Heart right ventricle (tissue), 16 donors: ENCODE measurements at regions not wholly inside any gene's neighbourhood (a gene's known extent, or its start where the extent isn't known, plus 50 kb on each side); places are given as distances from the start of the nearest gene placed in this dataset.

Source experiments
- ATAC-seq, 8 donors: fragments of 200-7000 bp; cut with Tn5 transposase; one replicate each; pipeline ENCODE4 v1.9.1; 2020; ENCODE audit warnings: mild to moderate bottlenecking in 8 of 8, moderate library complexity in 8 of 8, moderate number of reproducible peaks in 1 of 8
- DNase-seq, 2 donors: peaks; one replicate each; pipeline ENCODE4 v3.0.0-alpha.2; 2020
- H3K27ac ChIP-seq, 10 donors: fragments of 200-600 bp; sonication (generic) in 2 of 10; one replicate each; pipeline versions ENCODE4 v1.5.0 to v1.8.0; 2020 to 2022; ENCODE audit warnings: mild to moderate bottlenecking in 3 of 10
- H3K27me3 ChIP-seq, 7 donors: fragments of 200-600 bp; one replicate each; pipeline ENCODE4 v1.8.0; 2021 to 2022; ENCODE audit warnings: mild to moderate bottlenecking in 2 of 7
- H3K36me3 ChIP-seq, 9 donors: fragments of 200-600 bp; sonication (generic) in 1 of 9; one replicate each; pipeline versions ENCODE4 v1.5.0 to v1.8.0; 2020 to 2022; ENCODE audit warnings: mild to moderate bottlenecking in 2 of 9
- H3K4me1 ChIP-seq, 9 donors: fragments of 200-600 bp; sonication (generic) in 1 of 9; one replicate each; pipeline versions ENCODE4 v1.5.0 to v1.8.0; 2020 to 2022; ENCODE audit warnings: mild to moderate bottlenecking in 4 of 9
- H3K4me3 ChIP-seq, 10 donors: fragments of 200-600 bp; sonication (generic) in 2 of 10; one replicate each; pipeline versions ENCODE4 v1.5.0 to v1.8.0; 2020 to 2022; ENCODE audit warnings: mild to moderate bottlenecking in 7 of 10, moderate library complexity in 2 of 10
- H3K9me3 ChIP-seq, 11 donors: fragments of 200-600 bp in 10 of 11; sonication (generic) in 2 of 11; one replicate each; pipeline versions ENCODE4 v1.5.0 to v1.8.0; 2013 to 2022; ENCODE audit warnings: mild to moderate bottlenecking in 2 of 11, control low read depth in 1 of 11, moderate library complexity in 1 of 11
- WGBS, 2 donors: extraction: QIAGEN DNeasy Blood & Tissue Kit; methylation state at CpG; one replicate each; pipeline ENCODE4 v1.1.7; 2013; ENCODE audit warnings: inconsistent platforms in 1 of 2; 5-methylcytosine and 5-hydroxymethylcytosine counted together
- intact Hi-C, 10 donors: fragments of 100-400 bp; cut with DNase I; formaldehyde crosslinking; loops; one replicate each; pipeline versions ENCODE4 v1.11.1 to v1.14.2; 2022
- TF ChIP-seq, protein P1 (sequence below), 9 donors: fragments of 200-600 bp; sonication (generic) in 2 of 9; IDR thresholded peaks; one replicate each; pipeline versions ENCODE4 v1.5.0 to v1.8.0; 2021 to 2022; ENCODE audit warnings: antibody characterized with exemption in 9 of 9, mild to moderate bottlenecking in 5 of 9, moderate library complexity in 1 of 9
- donor health status: Arrhythmogenic right ventricular cardiomyopathy.
- donor health status: ischemic (EF 13 %, LVEDD 7.1; RV severe dilation, severe dysfunction).
- donor health status: healthy with polysubstance abuse.
- donor health status: DM: no; HTN: yes; CAD: no.
- donor health status: DM: no; HTN: no; CAD: no.
- donor health status: ischemic (EF 25% LVEDD 6.9; RV normal size, moderate dysfunction).
- donor health status: ischemic (EF 25% LVEDD 5.7; RV mildly dilated, moderate dysfunction).
- donor health status: healthy.
- donor health status: DM: yes; HTN: yes; CAD: no.
- donor health status: Ischemic cardiomyopathy.
- donor health status: ischemic (EF 35%, LVEDD 5.7; RV mildly dilated, moderate dysfunction).
- donor health status: nonischemic (EF 11% LVEDD 7.7; RV severe dilation, severe dysfunction).
- donor health status: DM: yes; HTN: yes; CAD: no.
- donor health status: PGD.
- donor health status: ischemic (EF 29% LVEDD 5.4; RV normal size, mild dysfunction).
- donor health status: nonischemic (EF 23%, LVEDD 6.1; RV moderate dilation, normal function).

DNA sequence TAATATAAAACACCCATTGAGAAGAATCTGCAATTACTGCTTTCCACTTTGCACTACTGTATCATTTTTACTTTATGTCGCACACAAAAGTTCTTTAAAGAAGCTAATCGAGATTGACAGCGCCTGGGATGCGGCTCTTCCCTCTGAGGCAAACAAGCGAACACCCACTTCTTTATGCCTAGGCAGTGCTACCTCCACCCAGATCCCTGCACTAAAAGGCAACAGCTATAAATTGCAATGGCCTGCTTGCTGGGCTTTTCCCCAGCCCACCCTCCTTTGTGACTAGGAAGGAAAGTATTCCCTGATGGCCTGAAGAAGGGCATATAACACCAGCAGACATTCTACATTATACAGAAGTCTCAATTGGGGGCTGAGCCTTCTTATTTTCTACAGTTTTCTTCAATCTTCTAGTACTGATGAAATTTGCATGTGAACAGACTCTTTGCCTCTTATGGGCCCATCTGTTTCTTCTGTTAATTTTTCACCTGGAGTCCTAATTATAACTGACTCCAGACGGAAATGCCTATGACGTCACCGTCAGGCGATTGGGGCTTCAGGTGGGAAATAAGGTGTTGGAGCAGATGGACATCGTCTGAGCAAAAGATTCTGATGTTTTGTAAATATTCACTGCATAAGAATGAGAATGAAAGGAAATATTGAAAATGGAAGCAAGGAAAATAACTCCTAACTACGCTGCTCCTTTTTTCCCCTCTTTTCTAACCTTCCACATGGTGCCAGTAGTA, 138.9 kb upstream of the DCC start:
- ATAC-seq, result no peak
- no peaks in the 10 kb centered on the region for H3K36me3 ChIP-seq
- TF ChIP-seq, protein P1, sequence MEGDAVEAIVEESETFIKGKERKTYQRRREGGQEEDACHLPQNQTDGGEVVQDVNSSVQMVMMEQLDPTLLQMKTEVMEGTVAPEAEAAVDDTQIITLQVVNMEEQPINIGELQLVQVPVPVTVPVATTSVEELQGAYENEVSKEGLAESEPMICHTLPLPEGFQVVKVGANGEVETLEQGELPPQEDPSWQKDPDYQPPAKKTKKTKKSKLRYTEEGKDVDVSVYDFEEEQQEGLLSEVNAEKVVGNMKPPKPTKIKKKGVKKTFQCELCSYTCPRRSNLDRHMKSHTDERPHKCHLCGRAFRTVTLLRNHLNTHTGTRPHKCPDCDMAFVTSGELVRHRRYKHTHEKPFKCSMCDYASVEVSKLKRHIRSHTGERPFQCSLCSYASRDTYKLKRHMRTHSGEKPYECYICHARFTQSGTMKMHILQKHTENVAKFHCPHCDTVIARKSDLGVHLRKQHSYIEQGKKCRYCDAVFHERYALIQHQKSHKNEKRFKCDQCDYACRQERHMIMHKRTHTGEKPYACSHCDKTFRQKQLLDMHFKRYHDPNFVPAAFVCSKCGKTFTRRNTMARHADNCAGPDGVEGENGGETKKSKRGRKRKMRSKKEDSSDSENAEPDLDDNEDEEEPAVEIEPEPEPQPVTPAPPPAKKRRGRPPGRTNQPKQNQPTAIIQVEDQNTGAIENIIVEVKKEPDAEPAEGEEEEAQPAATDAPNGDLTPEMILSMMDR (IDR thresholded peaks at IDR 0.05), result no peak
- H3K27ac ChIP-seq, result no peak overlapping the region
- DNase-seq, result no peak
- H3K4me3 ChIP-seq, result no peak overlapping the region
- intact Hi-C loops, result no loop called here
- no peaks in the 10 kb centered on the region for H3K27me3 ChIP-seq
- peaks cover 0 to 12% (median 0%) of the 10 kb centered on the region in 11 donors for H3K9me3 ChIP-seq
- H3K4me1 ChIP-seq, result no peaks in the 10 kb centered on the region
- 89 to 90% methylated on average over 11 of the region's 11 CpGs for WGBS, 2 donors

DNA sequence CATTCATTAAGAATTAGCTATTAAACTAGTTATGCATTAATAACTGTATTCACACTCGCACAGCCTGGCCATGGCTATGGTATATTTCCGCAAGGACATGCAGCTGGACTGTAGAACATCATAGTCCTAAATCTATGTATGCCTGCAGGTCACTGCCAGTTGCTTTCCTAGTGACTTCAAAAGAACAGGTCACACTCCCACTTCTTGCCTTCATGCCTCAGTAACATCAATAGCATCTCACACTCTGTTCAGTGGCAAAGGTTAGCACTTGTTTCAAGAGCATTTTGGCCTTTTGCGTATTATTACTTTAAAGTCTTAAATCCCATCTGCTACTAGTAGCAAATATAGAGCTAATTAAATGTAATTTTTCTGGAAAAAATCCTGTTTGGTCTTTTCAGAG, 131.4 kb upstream of the DCC start:
- no peaks in the 10 kb centered on the region for H3K36me3 ChIP-seq
- no peak overlapping the region for H3K27ac ChIP-seq
- no peak overlapping the region for H3K4me3 ChIP-seq
- H3K9me3 ChIP-seq, result no peaks in the 10 kb centered on the region
- no peaks in the 10 kb centered on the region for H3K4me1 ChIP-seq
- H3K27me3 ChIP-seq, result no peaks in the 10 kb centered on the region
- DNase-seq (no peak), ATAC-seq (no peak)
- TF ChIP-seq, protein P1 (IDR thresholded peaks at IDR 0.05), result no peak
- WGBS, 2 donors, result 94 to 96% methylated on average over 3 of the region's 3 CpGs
- intact Hi-C loops, result no loop called here

DNA sequence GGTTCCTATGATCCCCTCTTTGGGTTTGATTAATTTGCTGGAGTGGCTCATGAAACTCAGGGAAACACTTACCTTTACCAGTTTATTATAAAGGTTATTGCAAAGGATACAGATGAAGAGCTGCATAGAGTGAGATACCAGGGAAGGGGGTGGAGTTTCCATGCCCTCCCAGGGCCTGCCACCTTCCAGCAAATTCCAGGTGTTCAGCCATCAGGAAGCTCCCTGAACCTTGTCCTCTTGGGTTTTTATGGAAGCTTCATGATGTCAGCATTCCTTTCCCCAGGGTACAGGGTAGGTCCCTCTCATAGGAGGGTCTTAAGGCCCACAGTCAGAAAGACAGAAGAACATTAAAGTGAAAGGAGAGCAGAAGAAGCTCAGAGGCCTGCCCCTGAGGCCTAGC, 123.9 kb upstream of the DCC start:
- ATAC-seq (no peak), DNase-seq (no peak)
- Histone ChIP-seq H3K4me1 (no peaks in the 10 kb centered on the region), H3K9me3 (no peaks in the 10 kb centered on the region), H3K36me3 (no peaks in the 10 kb centered on the region), H3K27ac (no peak overlapping the region), H3K27me3 (no peaks in the 10 kb centered on the region), H3K4me3 (no peak overlapping the region)
- intact Hi-C loops, result no loop called here
- TF ChIP-seq, protein P1 (IDR thresholded peaks at IDR 0.05), result no peak

DNA sequence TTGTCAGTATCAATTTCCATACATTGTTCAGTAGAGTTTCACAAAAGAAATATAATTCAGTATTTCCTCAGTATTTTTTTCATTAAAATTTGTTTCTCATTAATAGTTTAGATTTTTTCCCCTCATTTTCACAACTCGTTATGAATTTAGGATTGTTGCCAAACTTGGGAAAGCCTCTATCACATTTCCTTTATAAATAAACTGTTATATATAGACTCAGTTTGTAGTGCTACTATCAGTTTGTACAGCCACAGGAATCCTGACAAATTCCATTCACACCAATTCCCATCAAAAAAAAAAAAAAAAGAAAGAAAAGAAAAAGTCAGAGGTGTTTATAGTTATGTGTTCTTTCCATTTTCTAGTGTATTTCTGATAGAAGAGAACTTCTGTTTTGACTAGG, 123.3 kb upstream of the DCC start:
- Histone ChIP-seq H3K4me1 (no peaks in the 10 kb centered on the region), H3K27ac (no peak overlapping the region), H3K4me3 (no peak overlapping the region), H3K27me3 (no peaks in the 10 kb centered on the region), H3K9me3 (no peaks in the 10 kb centered on the region), H3K36me3 (no peaks in the 10 kb centered on the region)
- 12 to 15% methylated on average over 1 of the region's 1 CpG for WGBS, 2 donors
- ATAC-seq (no peak), DNase-seq (no peak)
- intact Hi-C loops, result no loop called here
- TF ChIP-seq, protein P1 (IDR thresholded peaks at IDR 0.05), result no peak
